Progenitor cell of endocrine pancreas (in vitro differentiated cells): ENCODE measurements at regions not wholly inside any gene's neighbourhood (a gene's known extent, or its start where the extent isn't known, plus 50 kb on each side); places are given as distances from the start of the nearest gene placed in this dataset.

Source experiments
- DNase-seq: peaks from one replicate; pipeline ENCODE4 v3.0.0; 2021; ENCODE audit warnings: low spot score; ENCODE audit not compliant: unreplicated experiment
- H3K27ac Mint-ChIP-seq: 2 replicates; pipeline ENCODE4 v1.8.0; 2021; ENCODE audit warnings: mild to moderate bottlenecking, moderate library complexity, mixed read lengths
- H3K27me3 Mint-ChIP-seq: 2 replicates; pipeline ENCODE4 v1.8.0; 2021; ENCODE audit warnings: mixed read lengths
- H3K36me3 Mint-ChIP-seq: 2 replicates; pipeline ENCODE4 v1.8.0; 2022; ENCODE audit warnings: mixed read lengths; ENCODE audit not compliant: insufficient read depth
- H3K4me1 Mint-ChIP-seq: 2 replicates; pipeline ENCODE4 v1.8.0; 2021; ENCODE audit warnings: low read depth, mixed read lengths
- H3K4me3 Mint-ChIP-seq: 2 replicates; pipeline ENCODE4 v1.8.0; 2021; ENCODE audit warnings: low read depth, mild to moderate bottlenecking, moderate library complexity, mixed read lengths
- H3K9me3 Mint-ChIP-seq: 2 replicates; pipeline ENCODE4 v1.8.0; 2021; ENCODE audit warnings: low read depth, mixed read lengths
- TF ChIP-seq, protein P1 (sequence below): fragments of 200-600 bp; sonication (generic); IDR thresholded peaks from one replicate; pipeline ENCODE4 v1.5.0; 2021; ENCODE audit warnings: antibody characterized with exemption, mild to moderate bottlenecking; ENCODE audit not compliant: unreplicated experiment

DNA sequence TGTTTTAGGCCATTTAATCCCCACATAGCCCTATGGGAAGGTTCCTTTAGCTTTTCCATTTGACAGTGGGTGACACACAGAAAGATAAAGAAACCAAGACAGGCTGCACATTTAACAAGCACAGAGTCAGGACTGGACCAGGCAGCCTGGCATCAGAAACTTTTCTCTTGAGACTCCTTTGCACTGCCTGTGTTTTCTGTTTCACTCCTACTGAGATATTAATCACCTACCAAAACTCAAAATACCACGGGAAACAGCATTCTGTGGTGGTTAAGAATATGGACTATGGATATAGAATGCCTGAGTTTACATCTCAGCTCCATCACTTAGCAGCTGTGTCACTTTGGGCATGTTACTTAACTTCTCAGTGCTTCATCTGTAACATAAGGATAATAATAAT, 73.3 kb downstream of the CTAGE1 start:
- TF ChIP-seq, protein P1, sequence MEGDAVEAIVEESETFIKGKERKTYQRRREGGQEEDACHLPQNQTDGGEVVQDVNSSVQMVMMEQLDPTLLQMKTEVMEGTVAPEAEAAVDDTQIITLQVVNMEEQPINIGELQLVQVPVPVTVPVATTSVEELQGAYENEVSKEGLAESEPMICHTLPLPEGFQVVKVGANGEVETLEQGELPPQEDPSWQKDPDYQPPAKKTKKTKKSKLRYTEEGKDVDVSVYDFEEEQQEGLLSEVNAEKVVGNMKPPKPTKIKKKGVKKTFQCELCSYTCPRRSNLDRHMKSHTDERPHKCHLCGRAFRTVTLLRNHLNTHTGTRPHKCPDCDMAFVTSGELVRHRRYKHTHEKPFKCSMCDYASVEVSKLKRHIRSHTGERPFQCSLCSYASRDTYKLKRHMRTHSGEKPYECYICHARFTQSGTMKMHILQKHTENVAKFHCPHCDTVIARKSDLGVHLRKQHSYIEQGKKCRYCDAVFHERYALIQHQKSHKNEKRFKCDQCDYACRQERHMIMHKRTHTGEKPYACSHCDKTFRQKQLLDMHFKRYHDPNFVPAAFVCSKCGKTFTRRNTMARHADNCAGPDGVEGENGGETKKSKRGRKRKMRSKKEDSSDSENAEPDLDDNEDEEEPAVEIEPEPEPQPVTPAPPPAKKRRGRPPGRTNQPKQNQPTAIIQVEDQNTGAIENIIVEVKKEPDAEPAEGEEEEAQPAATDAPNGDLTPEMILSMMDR, result no peak
- H3K4me1 Mint-ChIP-seq, result peaks cover 41% of the 10 kb centered on the region
- no peak for DNase-seq
- H3K36me3 Mint-ChIP-seq, result no peaks in the 10 kb centered on the region
- H3K9me3 Mint-ChIP-seq, result no peaks in the 10 kb centered on the region
- H3K4me3 Mint-ChIP-seq, result no peak overlapping the region
- peaks cover 9% of the 10 kb centered on the region for H3K27me3 Mint-ChIP-seq
- H3K27ac Mint-ChIP-seq, result no peak overlapping the region

DNA sequence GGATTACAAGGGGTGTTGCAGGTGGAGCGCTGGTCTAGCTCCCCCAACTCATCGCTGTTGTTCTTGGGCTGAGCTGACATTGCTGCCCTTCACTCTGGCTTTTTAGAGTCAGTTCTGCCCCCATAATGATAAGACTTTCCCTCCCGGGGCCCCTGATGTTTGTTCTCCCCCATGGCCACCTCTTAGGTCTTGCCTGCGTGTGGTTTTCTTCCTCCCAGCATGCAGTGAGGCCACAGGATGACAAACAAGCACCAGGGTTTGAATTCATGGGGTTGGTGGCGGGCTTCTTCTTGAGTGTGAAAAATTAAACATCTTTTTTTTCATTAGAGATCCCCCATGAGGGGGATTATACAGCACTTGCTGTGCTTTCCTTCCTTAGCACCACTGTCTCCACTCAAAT, 74.1 kb downstream of the CTAGE1 start:
- no peak overlapping the region for H3K27ac Mint-ChIP-seq
- no peak overlapping the region for H3K4me3 Mint-ChIP-seq
- peaks cover 33% of the 10 kb centered on the region for H3K4me1 Mint-ChIP-seq
- no peaks in the 10 kb centered on the region for H3K9me3 Mint-ChIP-seq
- peaks cover 7% of the 10 kb centered on the region for H3K27me3 Mint-ChIP-seq
- no peak for DNase-seq
- H3K36me3 Mint-ChIP-seq, result no peaks in the 10 kb centered on the region
- TF ChIP-seq, protein P1, result no peak

- TF ChIP-seq, protein P1, result no peak
- Mint-ChIP-seq H3K36me3 (no peaks in the 10 kb centered on the region), H3K27me3 (peaks cover 17% of the 10 kb centered on the region), H3K9me3 (no peaks in the 10 kb centered on the region), H3K4me1 (peaks cover 27% of the 10 kb centered on the region), H3K4me3 (no peak overlapping the region), H3K27ac (no peak overlapping the region)
- no peak for DNase-seq
Measured at GRCh38 chr18:22342625-22343024, 75.1 kb downstream of the CTAGE1 start.

- peaks cover 25% of the 10 kb centered on the region for H3K27me3 Mint-ChIP-seq
- H3K4me1 Mint-ChIP-seq, result peaks cover 13% of the 10 kb centered on the region
- DNase-seq, result no peak
- H3K9me3 Mint-ChIP-seq, result no peaks in the 10 kb centered on the region
- no peak overlapping the region for H3K4me3 Mint-ChIP-seq
- no peaks in the 10 kb centered on the region for H3K36me3 Mint-ChIP-seq
- TF ChIP-seq, protein P1, result no peak
- no peak overlapping the region for H3K27ac Mint-ChIP-seq
Measured at GRCh38 chr18:22340331-22340730, 77.4 kb downstream of the CTAGE1 start.

- no peak overlapping the region for H3K27ac Mint-ChIP-seq
- no peak overlapping the region for H3K4me3 Mint-ChIP-seq
- H3K36me3 Mint-ChIP-seq, result no peaks in the 10 kb centered on the region
- H3K9me3 Mint-ChIP-seq, result no peaks in the 10 kb centered on the region
- H3K4me1 Mint-ChIP-seq, result peaks cover 14% of the 10 kb centered on the region
- peaks cover 25% of the 10 kb centered on the region for H3K27me3 Mint-ChIP-seq
- DNase-seq, result no peak
- TF ChIP-seq, protein P1, result no peak
Measured at GRCh38 chr18:22339913-22340312, 77.8 kb downstream of the CTAGE1 start.

- Mint-ChIP-seq H3K4me3 (no peak overlapping the region), H3K27me3 (peaks cover 28% of the 10 kb centered on the region), H3K36me3 (no peaks in the 10 kb centered on the region), H3K4me1 (peaks cover 13% of the 10 kb centered on the region), H3K27ac (no peak overlapping the region), H3K9me3 (no peaks in the 10 kb centered on the region)
- TF ChIP-seq, protein P1, result no peak
- DNase-seq, result no peak
Measured at GRCh38 chr18:22337833-22338232, 79.9 kb downstream of the CTAGE1 start.
